WERI-Rb-1 (cell line): ENCODE measurements at regions not wholly inside any gene's neighbourhood (a gene's known extent, or its start where the extent isn't known, plus 50 kb on each side); places are given as distances from the start of the nearest gene placed in this dataset.
"Not testable (repeated sequence)": the region's sequence is repeated elsewhere in the genome, so short reads cannot be mapped to it uniquely, and the experiment has no call there.

Experiments used
- DNase-seq: peaks from one replicate; pipeline ENCODE4 v3.0.0-alpha.2; 2020
- H3K27ac ChIP-seq: fragments of 250-450 bp; sonication (Bioruptor Pico); 2 replicates; pipeline ENCODE4 v1.5.1; 2020; ENCODE audit warnings: mild to moderate bottlenecking, moderate library complexity
- H3K27me3 ChIP-seq: fragments of 250-450 bp; sonication (Bioruptor Pico); 2 replicates; pipeline ENCODE4 v1.5.1; 2021; ENCODE audit warnings: mild to moderate bottlenecking, low read depth, moderate library complexity; ENCODE audit not compliant: insufficient read depth, severe bottlenecking
- H3K36me3 ChIP-seq: fragments of 250-450 bp; sonication (Bioruptor Pico); 2 replicates; pipeline ENCODE4 v1.5.1; 2020; ENCODE audit warnings: mild to moderate bottlenecking, moderate library complexity
- H3K4me3 ChIP-seq: 2 replicates; pipeline ENCODE4 v1.5.1; 2011; ENCODE audit warnings: low read depth, mild to moderate bottlenecking, control low read depth, low read length
- H3K9me3 ChIP-seq: fragments of 250-450 bp; sonication (Bioruptor Pico); 2 replicates; pipeline ENCODE4 v1.5.1; 2021; ENCODE audit warnings: mild to moderate bottlenecking, moderate library complexity; ENCODE audit not compliant: severe bottlenecking
- CTCF ChIP-seq: IDR thresholded peaks from 2 replicates; pipeline ENCODE4 v1.5.1; 2011; ENCODE audit warnings: low read depth, mild to moderate bottlenecking, control low read depth, inconsistent platforms, low read length

- TF ChIP-seq CTCF, result no peak
- H3K27me3 ChIP-seq, result no peaks in the 10 kb centered on the region
- H3K9me3 ChIP-seq, result no peaks in the 10 kb centered on the region
- no peak overlapping the region for H3K4me3 ChIP-seq
- no peak overlapping the region for H3K27ac ChIP-seq
- no peak for DNase-seq
- no peaks in the 10 kb centered on the region for H3K36me3 ChIP-seq
Observed at GRCh38 chr1:245003246-245003645, 138.9 kb upstream of the HNRNPU start.

DNA sequence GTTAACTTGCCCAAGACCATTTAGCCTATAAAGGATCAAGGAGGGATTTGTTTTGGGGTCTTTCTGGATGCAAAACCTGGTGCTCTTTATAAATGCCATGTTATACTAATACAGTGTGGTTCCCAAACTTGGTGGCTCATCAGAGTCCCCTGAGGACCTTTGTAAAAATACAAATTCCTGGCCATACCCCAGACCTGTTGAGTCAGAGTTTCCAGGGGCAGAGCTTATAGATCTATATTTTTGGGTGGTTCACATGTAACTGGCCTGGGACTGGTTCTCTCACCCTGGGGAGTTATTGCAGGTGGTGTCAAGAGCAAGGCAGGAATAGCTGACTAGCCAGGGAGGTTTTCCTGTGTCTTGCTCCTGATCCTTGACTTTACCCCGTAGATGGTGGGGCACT lies 136.9 kb upstream of the HNRNPU start:
- H3K4me3 ChIP-seq, result no peak overlapping the region
- TF ChIP-seq CTCF, result no peak
- no peaks in the 10 kb centered on the region for H3K9me3 ChIP-seq
- H3K36me3 ChIP-seq, result no peaks in the 10 kb centered on the region
- H3K27me3 ChIP-seq, result no peaks in the 10 kb centered on the region
- no peak for DNase-seq
- H3K27ac ChIP-seq, result no peak overlapping the region

- Histone ChIP-seq H3K36me3 (no peaks in the 10 kb centered on the region), H3K27me3 (no peaks in the 10 kb centered on the region), H3K4me3 (no peak overlapping the region), H3K27ac (no peak overlapping the region), H3K9me3 (no peaks in the 10 kb centered on the region)
- no peak for DNase-seq
- no peak for TF ChIP-seq CTCF
Observed at GRCh38 chr1:245000872-245001188, 136.5 kb upstream of the HNRNPU start.

DNA sequence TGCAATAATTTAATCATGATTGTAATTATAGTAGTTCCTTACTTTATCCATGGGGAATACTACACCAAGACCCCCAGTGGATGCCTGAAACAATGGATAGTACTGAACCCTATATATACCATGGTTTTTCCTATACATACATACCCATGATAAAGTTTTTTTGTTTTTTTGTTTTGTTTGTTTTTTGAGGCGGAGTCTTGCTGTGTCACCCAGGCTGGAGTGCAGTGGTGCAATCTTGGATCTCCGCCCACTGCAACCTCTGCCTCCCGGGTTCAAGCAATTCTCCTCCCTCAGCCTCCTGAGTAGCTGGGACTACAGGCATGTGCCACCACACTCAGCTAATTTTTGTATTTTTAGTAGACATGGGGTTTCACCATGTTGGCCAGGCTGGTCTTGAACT lies 135.3 kb upstream of the HNRNPU start:
- DNase-seq, H3K9me3 ChIP-seq, H3K36me3 ChIP-seq, H3K4me3 ChIP-seq, H3K27ac ChIP-seq, H3K27me3 ChIP-seq: not testable (repeated sequence)

- Histone ChIP-seq H3K36me3 (no peaks in the 10 kb centered on the region), H3K27ac (no peak overlapping the region), H3K9me3 (no peaks in the 10 kb centered on the region), H3K4me3 (no peak overlapping the region), H3K27me3 (no peaks in the 10 kb centered on the region)
- no peak for DNase-seq
- TF ChIP-seq CTCF, result no peak
Observed at GRCh38 chr1:244998717-244999346, 134.5 kb upstream of the HNRNPU start.

GRCh38 chr1:244995602-244996400 lies 131.5 kb upstream of the HNRNPU start:
- H3K27me3 ChIP-seq, result no peaks in the 10 kb centered on the region
- H3K36me3 ChIP-seq, result no peaks in the 10 kb centered on the region
- no peak overlapping the region for H3K27ac ChIP-seq
- H3K4me3 ChIP-seq, result no peak overlapping the region
- no peak for TF ChIP-seq CTCF
- H3K9me3 ChIP-seq, result no peaks in the 10 kb centered on the region
- DNase-seq, result no peak
